ENCODE measurements at regions not wholly inside any gene's neighbourhood (a gene's known extent, or its start where the extent isn't known, plus 50 kb on each side); places are given as distances from the start of the nearest gene placed in this dataset.

DNA sequence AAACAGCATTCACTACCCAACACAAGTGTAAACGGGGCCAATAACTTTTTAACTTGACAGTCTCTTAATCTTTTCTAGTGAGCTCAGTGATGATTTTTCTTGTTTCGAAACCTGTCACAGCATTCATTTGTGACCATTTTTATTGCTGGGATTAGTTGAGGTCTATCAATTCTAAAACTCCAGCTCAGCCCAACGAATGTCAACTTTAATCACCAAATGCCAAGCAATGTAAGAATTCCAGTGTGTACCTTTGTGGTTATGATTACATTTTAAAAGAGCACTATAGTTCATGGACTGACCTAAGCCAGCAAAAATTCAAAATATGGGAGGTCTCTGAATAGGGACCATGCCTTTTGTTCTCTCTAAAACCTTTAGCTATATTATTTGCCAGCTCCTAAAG, 694.3 kb upstream of the SGCG start:
- TF ChIP-seq CTCF (IDR thresholded peaks at IDR 0.05; ENCODE audit: low read length) (no peak), EZH2 (IDR thresholded peaks at IDR 0.05; ENCODE audit: borderline replicate concordance, low read length) (no peak)
